Astrocyte of the spinal cord (primary cell): ENCODE measurements at regions not wholly inside any gene's neighbourhood (a gene's known extent, or its start where the extent isn't known, plus 50 kb on each side); places are given as distances from the start of the nearest gene placed in this dataset.
A peak's percentile ranks its signal among the peaks of the same experiment; 100 is the strongest.

Source experiments
- DNase-seq: peaks from one replicate; pipeline ENCODE4 v3.0.0; 2011; ENCODE audit warnings: low read depth, low spot score
- H3K4me3 ChIP-seq: 2 replicates; pipeline ENCODE4 v1.5.1; 2011; ENCODE audit warnings: low read depth, mild to moderate bottlenecking, low read length, moderate library complexity
- CTCF ChIP-seq: IDR thresholded peaks from 2 replicates; pipeline ENCODE4 v1.5.1; 2012; ENCODE audit warnings: low read depth, mild to moderate bottlenecking, low read length, inconsistent platforms
- in situ Hi-C: cut with HindIII; loops from 2 replicates; pipeline ENCODE4 v1.10.0; 2017; ENCODE audit warnings: low sequenced_read_pairs

GRCh38 chr6:132931936-132932514 is 117.7 kb downstream of the RPS12 start:
- H3K4me3 ChIP-seq: no peak overlapping the region
- DNase-seq: peak; percentile 89
- in situ Hi-C loops: no loop called here
- no peak for TF ChIP-seq CTCF

- no peak for TF ChIP-seq CTCF
Measured at GRCh38 chr6:132932588-132932987, 118.2 kb downstream of the RPS12 start.

GRCh38 chr6:132933090-132933489 is 118.7 kb downstream of the RPS12 start:
- in situ Hi-C loops: no loop called here
- no peak for DNase-seq
- no peak overlapping the region for H3K4me3 ChIP-seq
- no peak for TF ChIP-seq CTCF

More at GRCh38 chr6:132932588-132932987, 118.2 kb downstream of the RPS12 start:
- no peak overlapping the region for H3K4me3 ChIP-seq
- DNase-seq: no peak
- in situ Hi-C loops: no loop called here

- H3K4me3 ChIP-seq: no peak overlapping the region
- in situ Hi-C loops: no loop called here
- DNase-seq: peak; percentile 33
- no peak for TF ChIP-seq CTCF
Measured at GRCh38 chr6:132934496-132934895, 120.1 kb downstream of the RPS12 start.

- in situ Hi-C loops: no loop called here
- DNase-seq: no peak
- no peak for TF ChIP-seq CTCF
Measured at GRCh38 chr6:132936646-132937045, 122.3 kb downstream of the RPS12 start.

GRCh38 chr6:132937466-132937906 is 123.1 kb downstream of the RPS12 start:
- no peak overlapping the region for H3K4me3 ChIP-seq
- DNase-seq: peak; percentile 53
- peak; percentile 78 for TF ChIP-seq CTCF
- in situ Hi-C loops: no loop called here

More at GRCh38 chr6:132936646-132937045, 122.3 kb downstream of the RPS12 start:
- H3K4me3 ChIP-seq: no peak overlapping the region
